Lower leg skin (tissue), 4 donors: ENCODE measurements at regions not wholly inside any gene's neighbourhood (a gene's known extent, or its start where the extent isn't known, plus 50 kb on each side); places are given as distances from the start of the nearest gene placed in this dataset.

Experiments
- DNase-seq, 2 donors: peaks; one replicate each; pipeline ENCODE4 v3.0.0-alpha.2; 2019; ENCODE audit warnings: low spot score in 2 of 2
- H3K4me3 ChIP-seq: fragments of 200-600 bp; sonication (generic); 2 replicates; pipeline ENCODE4 v1.5.1; 2017; ENCODE audit warnings: mild to moderate bottlenecking, low read depth; ENCODE audit not compliant: poor library complexity, severe bottlenecking
- POLR2A ChIP-seq, 2 donors: fragments of 450-650 bp; IDR thresholded peaks; one replicate each; pipeline ENCODE4 v1.6.1; 2016 to 2017; ENCODE audit warnings: antibody characterized with exemption in 2 of 2, mild to moderate bottlenecking in 1 of 2, moderate library complexity in 1 of 2
- WGBS, 2 donors: methylation state at CpG; one replicate each; pipeline ENCODE4 v1.1.5; 2018; 5-methylcytosine and 5-hydroxymethylcytosine counted together
- intact Hi-C: fragments of 100-400 bp; cut with DNase I; formaldehyde crosslinking; loops from one replicate; pipeline ENCODE4 v1.15.0; 2023; ENCODE audit warnings: low total_unique reads
- TF ChIP-seq, protein P1 (sequence below), 3 donors: fragments of 450-650 bp; IDR thresholded peaks; one replicate each; pipeline ENCODE4 v1.5.1; 2016; ENCODE audit warnings: antibody characterized with exemption in 3 of 3, mild to moderate bottlenecking in 3 of 3, moderate library complexity in 2 of 3

DNA sequence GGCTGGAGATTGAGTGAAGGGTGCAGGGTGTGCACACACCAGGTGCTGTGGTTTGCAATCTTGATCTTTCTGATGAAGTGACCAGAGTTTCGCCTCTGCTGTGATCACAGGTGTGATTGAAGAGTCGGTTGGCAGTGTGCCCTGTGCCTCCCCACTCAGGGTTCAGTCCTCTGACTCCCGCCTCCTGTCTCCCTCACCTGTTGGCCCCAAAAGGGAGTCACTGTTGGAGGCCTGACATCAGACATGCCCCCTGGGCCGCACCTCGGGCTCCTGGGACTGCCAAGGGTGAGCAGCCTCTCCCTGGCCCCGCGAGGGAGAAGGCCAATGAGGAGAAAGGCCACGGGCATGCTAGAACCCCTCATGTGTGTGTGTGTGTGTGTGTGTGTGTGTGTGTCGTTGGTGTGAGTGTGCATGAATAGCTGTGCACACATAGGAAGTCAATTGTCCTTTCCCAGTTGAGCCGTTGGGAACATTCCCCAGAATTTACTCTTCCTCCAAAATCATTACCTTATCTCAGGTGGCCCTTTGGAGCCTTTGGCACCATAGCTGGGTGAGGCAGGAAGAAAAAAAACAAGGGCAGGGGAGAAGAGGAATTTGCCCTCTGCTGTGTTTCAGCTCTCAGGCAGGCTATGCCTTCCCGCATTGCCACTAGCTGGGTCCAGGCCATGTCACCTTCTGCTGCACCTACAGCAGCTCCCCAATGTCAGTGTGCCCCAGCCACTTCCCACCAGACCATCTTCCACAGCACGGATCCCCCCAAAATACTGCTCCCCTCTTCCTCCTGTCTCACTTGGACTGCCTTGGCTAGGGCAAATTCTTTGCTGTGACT, 78.1 kb upstream of the LAPTM4A start:
- H3K4me3 ChIP-seq = no peak overlapping the region
- no peak for DNase-seq
- intact Hi-C loops = no loop called here
- 81 to 82% methylated on average over 12 of the region's 12 CpGs for WGBS, 2 donors
- TF ChIP-seq POLR2A (IDR thresholded peaks at IDR 0.05) = no peak
- TF ChIP-seq, protein P1, sequence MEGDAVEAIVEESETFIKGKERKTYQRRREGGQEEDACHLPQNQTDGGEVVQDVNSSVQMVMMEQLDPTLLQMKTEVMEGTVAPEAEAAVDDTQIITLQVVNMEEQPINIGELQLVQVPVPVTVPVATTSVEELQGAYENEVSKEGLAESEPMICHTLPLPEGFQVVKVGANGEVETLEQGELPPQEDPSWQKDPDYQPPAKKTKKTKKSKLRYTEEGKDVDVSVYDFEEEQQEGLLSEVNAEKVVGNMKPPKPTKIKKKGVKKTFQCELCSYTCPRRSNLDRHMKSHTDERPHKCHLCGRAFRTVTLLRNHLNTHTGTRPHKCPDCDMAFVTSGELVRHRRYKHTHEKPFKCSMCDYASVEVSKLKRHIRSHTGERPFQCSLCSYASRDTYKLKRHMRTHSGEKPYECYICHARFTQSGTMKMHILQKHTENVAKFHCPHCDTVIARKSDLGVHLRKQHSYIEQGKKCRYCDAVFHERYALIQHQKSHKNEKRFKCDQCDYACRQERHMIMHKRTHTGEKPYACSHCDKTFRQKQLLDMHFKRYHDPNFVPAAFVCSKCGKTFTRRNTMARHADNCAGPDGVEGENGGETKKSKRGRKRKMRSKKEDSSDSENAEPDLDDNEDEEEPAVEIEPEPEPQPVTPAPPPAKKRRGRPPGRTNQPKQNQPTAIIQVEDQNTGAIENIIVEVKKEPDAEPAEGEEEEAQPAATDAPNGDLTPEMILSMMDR (IDR thresholded peaks at IDR 0.05) = no peak

DNA sequence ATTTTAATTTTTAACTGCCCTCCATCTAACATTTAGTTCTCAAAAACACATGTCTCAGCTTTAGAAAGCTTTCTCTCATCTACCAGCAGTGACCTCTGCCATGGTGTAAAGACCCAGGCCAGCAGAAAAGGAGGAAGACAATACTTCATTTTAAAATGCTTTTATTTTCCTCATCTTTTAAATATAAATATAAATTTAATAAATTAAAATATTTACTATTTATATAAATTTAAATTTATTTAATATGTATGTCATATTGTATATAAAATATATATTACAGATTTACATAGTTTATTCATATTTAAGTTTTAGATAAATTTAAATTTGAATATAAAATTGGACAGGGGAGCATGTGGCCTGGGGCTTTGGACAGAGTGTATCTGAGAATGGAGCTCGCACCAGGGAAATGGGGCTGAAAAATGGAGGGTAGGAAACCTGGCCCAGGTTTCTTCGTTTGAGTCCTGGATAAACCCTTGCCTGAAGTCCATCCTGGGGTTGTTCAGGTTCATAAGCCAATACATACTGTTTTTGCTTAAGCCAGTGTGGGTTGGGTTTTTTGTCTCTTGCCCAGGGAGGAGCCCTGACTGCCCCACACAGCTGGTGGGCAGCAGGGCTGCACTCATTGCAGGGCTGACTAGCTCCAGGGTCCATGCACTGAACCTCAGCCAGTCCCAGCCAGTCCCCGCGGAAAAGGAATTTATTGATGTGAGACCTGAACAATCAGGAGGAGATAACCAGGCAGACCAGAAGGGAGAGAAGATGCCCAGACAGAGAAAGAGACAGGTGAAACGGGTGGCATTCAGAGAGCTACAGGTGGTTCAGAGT, 77.3 kb upstream of the LAPTM4A start:
- WGBS, 2 donors = 90 to 94% methylated on average over 5 of the region's 5 CpGs
- no peak for TF ChIP-seq POLR2A (IDR thresholded peaks at IDR 0.05)
- TF ChIP-seq, protein P1 (IDR thresholded peaks at IDR 0.05) = no peak
- intact Hi-C loops = no loop called here
- DNase-seq = no peak
- H3K4me3 ChIP-seq = no peak overlapping the region

DNA sequence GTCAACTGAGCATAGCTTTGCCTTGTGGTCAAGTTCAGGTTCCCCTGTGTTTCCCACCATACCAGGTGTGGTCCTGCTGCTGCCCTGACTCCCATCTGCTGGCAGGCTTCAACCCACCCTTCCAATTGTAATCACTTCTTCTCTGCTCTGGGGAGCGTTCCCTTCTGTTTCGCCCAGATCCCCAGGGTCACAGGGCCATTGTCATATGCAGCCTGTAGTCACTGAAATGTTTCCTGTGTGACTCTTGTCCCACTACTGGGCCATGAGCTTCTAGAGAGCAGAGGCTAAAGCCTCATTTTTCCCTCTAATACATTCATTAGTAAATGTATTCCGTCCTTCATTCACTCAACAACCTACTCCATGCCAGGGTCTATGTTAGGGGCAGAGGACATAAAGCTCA, 75.0 kb upstream of the LAPTM4A start:
- no peak overlapping the region for H3K4me3 ChIP-seq
- intact Hi-C loops = no loop called here
- TF ChIP-seq POLR2A (IDR thresholded peaks at IDR 0.05) = no peak
- TF ChIP-seq, protein P1 (IDR thresholded peaks at IDR 0.05) = no peak
- WGBS, 2 donors = 89 to 92% methylated on average over 3 of the region's 3 CpGs
- DNase-seq = no peak

DNA sequence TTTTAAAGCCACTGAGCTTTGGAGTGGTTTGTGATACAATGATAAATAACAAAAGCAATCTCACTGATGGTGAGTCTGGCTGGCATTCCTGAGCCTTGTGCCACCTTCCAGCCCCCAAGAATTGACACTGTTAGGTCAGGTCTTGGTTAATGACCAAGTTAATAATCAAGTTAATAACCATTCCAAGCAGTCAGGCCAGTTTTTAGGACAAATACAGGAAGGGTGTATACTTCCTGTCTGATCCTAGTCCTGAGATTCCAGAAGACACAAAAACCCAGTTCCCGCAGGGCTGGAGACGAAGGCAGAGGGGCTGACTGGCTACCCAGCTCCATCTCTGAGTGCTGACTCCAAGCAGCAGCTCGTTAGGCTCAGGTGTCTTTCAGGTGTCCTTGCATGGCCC, 74.6 kb upstream of the LAPTM4A start:
- TF ChIP-seq, protein P1 (IDR thresholded peaks at IDR 0.05) = no peak
- no peak for TF ChIP-seq POLR2A (IDR thresholded peaks at IDR 0.05)
- 65 to 75% methylated on average over 3 of the region's 3 CpGs for WGBS, 2 donors
- intact Hi-C loops = no loop called here
- DNase-seq = no peak
- no peak overlapping the region for H3K4me3 ChIP-seq

DNA sequence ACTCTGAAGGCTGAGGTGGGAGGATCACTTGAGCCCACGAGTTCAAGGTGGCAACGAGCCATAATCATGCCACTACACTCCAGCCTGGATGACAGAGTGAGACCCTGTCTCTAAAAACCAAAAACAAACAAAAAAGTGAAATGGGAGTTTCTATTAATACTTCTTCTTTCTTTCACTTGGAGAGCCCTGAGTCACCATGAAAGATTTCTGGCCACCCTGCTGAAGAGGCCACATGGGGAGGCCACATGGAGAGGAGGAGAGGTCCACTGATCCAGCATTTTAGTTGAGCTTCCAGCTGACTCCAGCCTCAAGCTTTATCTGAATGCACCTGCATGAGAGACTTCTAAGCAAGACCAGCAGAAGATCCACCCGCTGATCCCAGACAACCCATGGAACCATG, 74.2 kb upstream of the LAPTM4A start:
- 74 to 85% methylated on average over 3 of the region's 3 CpGs for WGBS, 2 donors
- TF ChIP-seq, protein P1 (IDR thresholded peaks at IDR 0.05) = no peak
- TF ChIP-seq POLR2A (IDR thresholded peaks at IDR 0.05) = no peak
- no peak for DNase-seq
- no peak overlapping the region for H3K4me3 ChIP-seq
- intact Hi-C loops = no loop called here
